GM13977 (cell line): ENCODE measurements at regions not wholly inside any gene's neighbourhood (a gene's known extent, or its start where the extent isn't known, plus 50 kb on each side); places are given as distances from the start of the nearest gene placed in this dataset.

ENCODE experiments used
- DNase-seq: peaks from one replicate; pipeline ENCODE4 v3.0.0; 2012; ENCODE audit warnings: low spot score
- CTCF ChIP-seq: IDR thresholded peaks from 2 replicates; pipeline ENCODE4 v1.5.1; 2012; ENCODE audit warnings: mild to moderate bottlenecking, control low read depth; ENCODE audit not compliant: insufficient read depth; ENCODE audit errors: extremely low read depth, missing control alignments
- in situ Hi-C: fragments of 300-500 bp; cut with MboI; formaldehyde crosslinking; loops from one replicate; pipeline ENCODE4 v1.12.0; 2022; ENCODE audit warnings: low sequenced_read_pairs, low pct_unique_long_range_greater_than_20kb, mixed read lengths, inconsistent platforms; ENCODE audit not compliant: unreplicated experiment

- no peak for TF ChIP-seq CTCF
- no peak for DNase-seq
- in situ Hi-C loops = no loop called here
Measured at GRCh38 chr3:33919312-33920120, 121.1 kb downstream of the PDCD6IP start.

- no peak for TF ChIP-seq CTCF
- DNase-seq = no peak
Measured at GRCh38 chr3:33920511-33920910, 122.1 kb downstream of the PDCD6IP start.

GRCh38 chr3:33921608-33922007 lies 123.2 kb downstream of the PDCD6IP start:
- in situ Hi-C loops = no loop called here
- no peak for TF ChIP-seq CTCF
- DNase-seq = no peak

More at GRCh38 chr3:33920511-33920910, 122.1 kb downstream of the PDCD6IP start:
- in situ Hi-C loops = no loop called here

- in situ Hi-C loops = no loop called here
- DNase-seq = no peak
Measured at GRCh38 chr3:33926998-33927605, 128.7 kb downstream of the PDCD6IP start.

GRCh38 chr3:33929813-33930212 lies 131.4 kb downstream of the PDCD6IP start:
- TF ChIP-seq CTCF = no peak
- in situ Hi-C loops = no loop called here
- no peak for DNase-seq

More at GRCh38 chr3:33926998-33927605, 128.7 kb downstream of the PDCD6IP start:
- no peak for TF ChIP-seq CTCF

GRCh38 chr3:33931512-33931911 lies 133.1 kb downstream of the PDCD6IP start:
- in situ Hi-C loops = no loop called here
- no peak for DNase-seq
- no peak for TF ChIP-seq CTCF
